ENCODE measurements at regions not wholly inside any gene's neighbourhood (a gene's known extent, or its start where the extent isn't known, plus 50 kb on each side); places are given as distances from the start of the nearest gene placed in this dataset.

GRCh38 chrY:7663261-7663660 is 751.7 kb upstream of the AMELY start:
- no peak overlapping the region for H3K4me2 ChIP-seq (ENCODE audit: low read length)
- TF ChIP-seq CTCF (conservative IDR thresholded peaks at IDR 0.05; ENCODE audit: low read length) (no peak), EZH2phosphoT487 (IDR thresholded peaks at IDR 0.05; ENCODE audit: borderline replicate concordance, low read depth, low read length) (no peak)
- H3K9me3 ChIP-seq (ENCODE audit: low read length), result no peaks in the 10 kb centered on the region
- no peak overlapping the region for H3K4me3 ChIP-seq (ENCODE audit: low read depth, low read length, poor library complexity, severe bottlenecking)
- no peaks in the 10 kb centered on the region for H3K79me2 ChIP-seq (ENCODE audit: insufficient read depth, low read depth, low read length)
- no peaks in the 10 kb centered on the region for H3K9me2 ChIP-seq (ENCODE audit: insufficient read depth, low read length)
- no peaks in the 10 kb centered on the region for H3K36me3 ChIP-seq (ENCODE audit: insufficient read depth, low read length)
- no peaks in the 10 kb centered on the region for H4K20me1 ChIP-seq (ENCODE audit: insufficient read depth, low read length)
- no peak overlapping the region for H3K27ac ChIP-seq (ENCODE audit: low read depth, low read length, poor library complexity, severe bottlenecking)
- ChIA-PET CTCF (ENCODE audit: unreplicated experiment) (no interaction called here), POLR2A (no interaction called here)
- no peak for DNase-seq (ENCODE audit: low spot score)
- intact Hi-C loops (cut with micrococcal nuclease; ENCODE audit: unreplicated experiment), result no loop called here
- H3K4me1 ChIP-seq (ENCODE audit: insufficient read depth, low read length, poor library complexity, severe bottlenecking), result no peaks in the 10 kb centered on the region
- no peak overlapping the region for H2AFZ ChIP-seq (ENCODE audit: low read length)
- no TSS peak for BruUV-seq (replicated peaks)

GRCh38 chrY:7659047-7659446 is 747.5 kb upstream of the AMELY start:
- intact Hi-C loops (cut with micrococcal nuclease; ENCODE audit: unreplicated experiment), result no loop called here
- Histone ChIP-seq H3K9me2 (ENCODE audit: insufficient read depth, low read length) (no peaks in the 10 kb centered on the region), H3K27ac (ENCODE audit: low read depth, low read length, poor library complexity, severe bottlenecking) (no peak overlapping the region), H3K9me3 (ENCODE audit: low read length) (no peaks in the 10 kb centered on the region), H3K79me2 (ENCODE audit: insufficient read depth, low read depth, low read length) (no peaks in the 10 kb centered on the region), H3K36me3 (ENCODE audit: insufficient read depth, low read length) (no peaks in the 10 kb centered on the region), H3K4me1 (ENCODE audit: insufficient read depth, low read length, poor library complexity, severe bottlenecking) (no peaks in the 10 kb centered on the region), H2AFZ (ENCODE audit: low read length) (no peak overlapping the region), H3K4me2 (ENCODE audit: low read length) (no peak overlapping the region), H3K4me3 (ENCODE audit: low read depth, low read length, poor library complexity, severe bottlenecking) (no peak overlapping the region), H4K20me1 (ENCODE audit: insufficient read depth, low read length) (no peaks in the 10 kb centered on the region)
- DNase-seq (ENCODE audit: low spot score), result no peak
- TF ChIP-seq EZH2phosphoT487 (IDR thresholded peaks at IDR 0.05; ENCODE audit: borderline replicate concordance, low read depth, low read length) (no peak), CTCF (conservative IDR thresholded peaks at IDR 0.05; ENCODE audit: low read length) (no peak)
- ChIA-PET POLR2A (no interaction called here), CTCF (ENCODE audit: unreplicated experiment) (no interaction called here)
- BruUV-seq (replicated peaks), result no TSS peak

GRCh38 chrY:7656596-7656995 is 745.0 kb upstream of the AMELY start:
- no peak overlapping the region for H2AFZ ChIP-seq (ENCODE audit: low read length)
- no peaks in the 10 kb centered on the region for H3K9me2 ChIP-seq (ENCODE audit: insufficient read depth, low read length)
- H3K4me3 ChIP-seq (ENCODE audit: low read depth, low read length, poor library complexity, severe bottlenecking), result no peak overlapping the region
- H3K79me2 ChIP-seq (ENCODE audit: insufficient read depth, low read depth, low read length), result no peaks in the 10 kb centered on the region
- DNase-seq (ENCODE audit: low spot score), result no peak
- BruUV-seq (replicated peaks), result no TSS peak
- no peaks in the 10 kb centered on the region for H3K9me3 ChIP-seq (ENCODE audit: low read length)
- no peaks in the 10 kb centered on the region for H3K36me3 ChIP-seq (ENCODE audit: insufficient read depth, low read length)
- H3K27ac ChIP-seq (ENCODE audit: low read depth, low read length, poor library complexity, severe bottlenecking), result no peak overlapping the region
- ChIA-PET CTCF (ENCODE audit: unreplicated experiment) (no interaction called here), POLR2A (no interaction called here)
- no peaks in the 10 kb centered on the region for H4K20me1 ChIP-seq (ENCODE audit: insufficient read depth, low read length)
- intact Hi-C loops (cut with micrococcal nuclease; ENCODE audit: unreplicated experiment), result no loop called here
- no peak for TF ChIP-seq EZH2phosphoT487 (IDR thresholded peaks at IDR 0.05; ENCODE audit: borderline replicate concordance, low read depth, low read length)
- no peak for TF ChIP-seq CTCF (conservative IDR thresholded peaks at IDR 0.05; ENCODE audit: low read length)
- H3K4me2 ChIP-seq (ENCODE audit: low read length), result no peak overlapping the region
- no peaks in the 10 kb centered on the region for H3K4me1 ChIP-seq (ENCODE audit: insufficient read depth, low read length, poor library complexity, severe bottlenecking)

Data from OCI-LY7 (cell line).